A549 (cell line): ENCODE measurements at regions not wholly inside any gene's neighbourhood (a gene's known extent, or its start where the extent isn't known, plus 50 kb on each side); places are given as distances from the start of the nearest gene placed in this dataset.
A peak's percentile ranks its signal among the peaks of the same experiment; 100 is the strongest.

Experiments
- ATAC-seq, 2 experiments: fragments of 200-7000 bp in 1 of 2; fragments of >200 bp in 1 of 2; cut with Nextera tagmentation in 1 of 2; cut with Tn5 transposase in 1 of 2; 3 replicates each; pipeline versions ENCODE4 v1.8.0 to v1.9.1; 2018 to 2020; ENCODE audit warnings: mild to moderate bottlenecking in 1 of 2, moderate library complexity in 1 of 2
- CTCF ChIA-PET: fragments of 300-600 bp; sonication (Branson Sonifier 250); formaldehyde crosslinking; extraction: SDS; loops from one replicate; lab custom pipeline; 2021; ENCODE audit warnings: antibody characterized with exemption, inconsistent platforms; lab: Yijun Ruan, JAX
- POLR2A ChIA-PET: fragments of 350-600 bp; formaldehyde crosslinking; extraction: SDS; loops from one replicate; lab custom pipeline; 2021; ENCODE audit warnings: antibody characterized with exemption, inconsistent platforms; lab: Yijun Ruan, JAX
- DNase-seq, 2 experiments: peaks; one replicate each; pipeline versions ENCODE4 v3.0.0 to v3.0.0-alpha.2; 2011 to 2016; ENCODE audit warnings: low read depth in 1 of 2, low spot score in 1 of 2
- FAIRE-seq: peaks from 2 replicates; lab custom pipeline; 2011; peaks lifted over from hg19 to GRCh38; lab: Jason Lieb, UNC
- H3K27ac ChIP-seq, 2 experiments: fragments of >200 bp; sonication (Bioruptor Twin); formaldehyde crosslinking; 3 replicates each; pipeline ENCODE4 v1.5.1; 2016 to 2017
- H3K4me1 ChIP-seq: fragments of >200 bp; sonication (Bioruptor Twin); formaldehyde crosslinking; 3 replicates; pipeline ENCODE4 v1.6.1; 2016
- H3K4me2 ChIP-seq: fragments of >200 bp; sonication (Bioruptor Twin); formaldehyde crosslinking; 3 replicates; pipeline ENCODE4 v1.6.1; 2016
- H3K4me3 ChIP-seq: fragments of >200 bp; sonication (Bioruptor Twin); formaldehyde crosslinking; 3 replicates; pipeline ENCODE4 v1.5.1; 2016
- H3K9me3 ChIP-seq: fragments of >200 bp; sonication (Bioruptor Twin); formaldehyde crosslinking; 3 replicates; pipeline ENCODE4 v1.6.1; 2016
- CBX2 ChIP-seq: fragments of 200-600 bp; sonication (generic); IDR thresholded peaks from 2 replicates; pipeline ENCODE4 v1.6.1; 2016; ENCODE audit warnings: low read depth, mild to moderate bottlenecking, borderline replicate concordance
- CHD2 ChIP-seq: fragments of 150-350 bp; IDR thresholded peaks from 2 replicates; pipeline ENCODE4 v1.6.1; 2014; ENCODE audit warnings: low read length; ENCODE audit not compliant: partially characterized antibody
- CHD4 ChIP-seq: fragments of 200-600 bp; sonication (generic); IDR thresholded peaks from 2 replicates; pipeline ENCODE4 v1.6.1; 2016; ENCODE audit warnings: antibody characterized with exemption, mild to moderate bottlenecking, borderline replicate concordance
- ELK1 ChIP-seq: fragments of 150-350 bp; IDR thresholded peaks from 2 replicates; pipeline ENCODE4 v1.6.1; 2014; ENCODE audit warnings: low read depth, mild to moderate bottlenecking, low read length
- EP300 ChIP-seq, 2 experiments: fragments of >200 bp; sonication (Bioruptor Twin); formaldehyde crosslinking; IDR thresholded peaks; 2 replicates in 1 of 2; 3 replicates in 1 of 2; pipeline ENCODE4 v1.6.1; 2016 to 2017
- FOSB ChIP-seq: fragments of 250-450 bp; sonication (Bioruptor Pico); IDR thresholded peaks from 2 replicates; pipeline ENCODE4 v1.5.0; 2020; ENCODE audit warnings: mild to moderate bottlenecking, moderate library complexity
- HOXB5 ChIP-seq: fragments of 250-450 bp; sonication (Bioruptor Pico); IDR thresholded peaks from 2 replicates; pipeline ENCODE4 v1.5.0; 2020; ENCODE audit warnings: mild to moderate bottlenecking, moderate library complexity
- JUNB ChIP-seq: fragments of >200 bp; sonication (Bioruptor Twin); formaldehyde crosslinking; IDR thresholded peaks from 2 replicates; pipeline ENCODE4 v1.6.1; 2016
- MYC ChIP-seq: IDR thresholded peaks from 2 replicates; pipeline ENCODE4 v1.6.1; 2012; ENCODE audit warnings: mild to moderate bottlenecking, inconsistent platforms, low read length, improper control_type of control experiment, borderline replicate concordance
- NFE2L2 ChIP-seq: fragments of 150-350 bp; conservative IDR thresholded peaks from 2 replicates; pipeline ENCODE4 v1.6.1; 2014; ENCODE audit warnings: low read length
- NPAS2 ChIP-seq: fragments of 250-450 bp; sonication (Bioruptor Pico); IDR thresholded peaks from 2 replicates; pipeline ENCODE4 v1.8.0; 2022; ENCODE audit warnings: mild to moderate bottlenecking, moderate library complexity, borderline replicate concordance
- PBX3 ChIP-seq: IDR thresholded peaks from 2 replicates; pipeline ENCODE4 v1.6.1; 2012
- PHF8 ChIP-seq: fragments of 200-600 bp; sonication (generic); IDR thresholded peaks from 2 replicates; pipeline ENCODE4 v1.6.1; 2016; ENCODE audit warnings: low read depth, mild to moderate bottlenecking, antibody characterized with exemption, moderate library complexity, borderline replicate concordance
- RAD21 ChIP-seq, 2 experiments: fragments of >200 bp in 1 of 2; sonication (Bioruptor Twin) in 1 of 2; formaldehyde crosslinking in 1 of 2; IDR thresholded peaks in 1 of 2; conservative IDR thresholded peaks in 1 of 2; 2 replicates in 1 of 2; 3 replicates in 1 of 2; pipeline ENCODE4 v1.6.1; 2012 to 2018; ENCODE audit warnings: inconsistent platforms in 1 of 2
- RARB ChIP-seq: fragments of 250-450 bp; sonication (Bioruptor Pico); IDR thresholded peaks from 2 replicates; pipeline ENCODE4 v1.8.0; 2021; ENCODE audit warnings: mild to moderate bottlenecking, moderate library complexity
- SMC3 ChIP-seq: fragments of >200 bp; sonication (Bioruptor Twin); formaldehyde crosslinking; IDR thresholded peaks from 3 replicates; pipeline ENCODE4 v1.6.1; 2018; ENCODE audit warnings: inconsistent platforms
- TFCP2L1 ChIP-seq: fragments of 250-450 bp; sonication (Bioruptor Pico); IDR thresholded peaks from 2 replicates; pipeline ENCODE4 v1.5.0; 2021; ENCODE audit warnings: mild to moderate bottlenecking
- ZFP36 ChIP-seq: fragments of 450-650 bp; IDR thresholded peaks from 2 replicates; pipeline ENCODE4 v1.6.1; 2014; ENCODE audit warnings: borderline replicate concordance; ENCODE audit not compliant: partially characterized antibody
- ZSCAN20 ChIP-seq: fragments of 250-450 bp; sonication (Bioruptor Pico); IDR thresholded peaks from 2 replicates; pipeline ENCODE4 v1.8.0; 2022; ENCODE audit warnings: mild to moderate bottlenecking, moderate library complexity
- WGBS: methylation state at CpG from one replicate; pipeline ENCODE4 v1.1.6; 2017; ENCODE audit errors: missing lambda C conversion rate; 5-methylcytosine and 5-hydroxymethylcytosine counted together

- TF ChIP-seq HOXB5 (CRISPR knock-in tag): no peak
- no peak for TF ChIP-seq PBX3
- no peak for TF ChIP-seq ELK1
- TF ChIP-seq NFE2L2: no peak
- no peak for TF ChIP-seq CBX2
- TF ChIP-seq EP300 (IDR thresholded peaks at IDR 0.05): no peak
- no peak for TF ChIP-seq TFCP2L1 (CRISPR knock-in tag)
- no peak for TF ChIP-seq JUNB
Measured at GRCh38 chr6:82094166-82094806, 153.3 kb downstream of the IBTK start (continued).

GRCh38 chr6:82088978-82089771, 158.4 kb downstream of the IBTK start:
- Histone ChIP-seq H3K27ac (peak overlapping the region; percentile 71 to 75; a peak in 4 of 6 replicates), H3K4me1 (peaks cover 33% of the 10 kb centered on the region), H3K9me3 (no peaks in the 10 kb centered on the region), H3K4me3 (no peak overlapping the region), H3K4me2 (no peak overlapping the region)
- 88% methylated on average over 4 of the region's 4 CpGs for WGBS
- no peak for FAIRE-seq
- ChIA-PET CTCF (interaction anchor here (1.7 kb wide), 1 partner anchor 49 kb away, joined by 3 read pairs; no protein-coding TSS in a partner anchor), POLR2A (no interaction called here)
- no peak for TF ChIP-seq RARB (CRISPR knock-in tag)
- TF ChIP-seq NPAS2 (CRISPR knock-in tag): no peak
- no peak for TF ChIP-seq ZSCAN20 (CRISPR knock-in tag)
- no peak for TF ChIP-seq CHD2
- TF ChIP-seq ZFP36: no peak
- ATAC-seq: no peak
- no peak for DNase-seq

GRCh38 chr6:82086944-82087343, 160.6 kb downstream of the IBTK start:
- CTCF ChIA-PET: no interaction called here
- TF ChIP-seq JUNB: peak; percentile 41; the same call in 1 of the 2 replicates
- TF ChIP-seq EP300 (IDR thresholded peaks at IDR 0.05): peak in 1 of 2 experiments; percentile 44; a peak in 1 of 5 replicates
- peak; percentile 16; the same call in 1 of the 3 replicates for TF ChIP-seq SMC3
- TF ChIP-seq RAD21 (conservative IDR thresholded peaks at IDR 0.05 in 1 of 2, IDR thresholded peaks at IDR 0.05 in 1 of 2): 0 out of 5 replicates have a peak, but pooled peaks of 1 of the 2 experiments have one; percentile 28
- TF ChIP-seq CHD4: no peak
- 0% methylated on average over 2 of the region's 2 CpGs for WGBS
- FAIRE-seq: no peak
- H3K4me2 ChIP-seq: peak overlapping the region; percentile 60
- H3K9me3 ChIP-seq: no peaks in the 10 kb centered on the region
- DNase-seq: peak; percentile 49 to 89
- H3K4me1 ChIP-seq: peaks cover 33% of the 10 kb centered on the region
- peak; percentile 92 to 96 for ATAC-seq
- H3K27ac ChIP-seq: peak overlapping the region; percentile 71 to 79
- POLR2A ChIA-PET: no interaction called here
- no peak overlapping the region for H3K4me3 ChIP-seq

GRCh38 chr6:82085701-82086100, 161.8 kb downstream of the IBTK start:
- no peak overlapping the region for H3K4me2 ChIP-seq
- H3K4me1 ChIP-seq: peaks cover 33% of the 10 kb centered on the region
- TF ChIP-seq CHD4: no peak
- no peak for TF ChIP-seq PHF8
- TF ChIP-seq MYC: no peak
- no peak for TF ChIP-seq HOXB5 (CRISPR knock-in tag)
- TF ChIP-seq EP300 (IDR thresholded peaks at IDR 0.05): no peak
- TF ChIP-seq NFE2L2: no peak
- no peak for TF ChIP-seq FOSB
- no peak for TF ChIP-seq NPAS2 (CRISPR knock-in tag)
- peak in 1 of 2 experiments; percentile 21 for DNase-seq
- CTCF ChIA-PET: no interaction called here
- FAIRE-seq: no peak
- H3K4me3 ChIP-seq: no peak overlapping the region
- peak overlapping the region; percentile 58 to 60; a peak in 5 of 6 replicates for H3K27ac ChIP-seq
- WGBS: 86% methylated on average over 5 of the region's 5 CpGs
- no peaks in the 10 kb centered on the region for H3K9me3 ChIP-seq
- POLR2A ChIA-PET: no interaction called here
- ATAC-seq: no peak
